H1 (cell line): ENCODE measurements at regions not wholly inside any gene's neighbourhood (a gene's known extent, or its start where the extent isn't known, plus 50 kb on each side); places are given as distances from the start of the nearest gene placed in this dataset.

Experiments used
- CTCF ChIA-PET: fragments of 300-600 bp; sonication (Branson Sonifier 250); formaldehyde crosslinking; loops from one replicate; lab custom pipeline; 2021; ENCODE audit not compliant: partially characterized antibody; lab: Charles Lee
- POLR2A ChIA-PET: fragments of 300-600 bp; sonication (Branson Sonifier 250); formaldehyde crosslinking; loops from one replicate; lab custom pipeline; 2021; ENCODE audit warnings: inconsistent platforms; ENCODE audit not compliant: partially characterized antibody; lab: Charles Lee
- DNase-seq, 2 experiments: peaks; one replicate each; pipeline versions ENCODE4 v3.0.0 to v3.0.0-alpha.2; 2010 to 2022; ENCODE audit warnings: low spot score in 2 of 2, low read depth in 1 of 2, mixed read lengths in 1 of 2
- FAIRE-seq: peaks from 2 replicates; lab custom pipeline; 2011; peaks lifted over from hg19 to GRCh38; lab: Jason Lieb, UNC
- H2AFZ ChIP-seq: 2 replicates; pipeline ENCODE4 v1.8.1; 2012; ENCODE audit warnings: low read length, inconsistent platforms
- H2AK5ac ChIP-seq: 2 replicates; pipeline ENCODE4 v1.6.1; 2013; ENCODE audit warnings: low read depth, low read length
- H2BK120ac ChIP-seq: replicated peaks from 2 replicates; pipeline ENCODE3; 2013; ENCODE audit warnings: low read depth, low read length, inconsistent platforms
- H2BK12ac ChIP-seq: 2 replicates; pipeline ENCODE4 v1.6.1; 2013; ENCODE audit warnings: low read depth, low read length
- H2BK15ac ChIP-seq: 2 replicates; pipeline ENCODE4 v1.6.1; 2013; ENCODE audit warnings: low read length
- H2BK20ac ChIP-seq: 2 replicates; pipeline ENCODE4 v1.6.1; 2013; ENCODE audit warnings: low read length
- H2BK5ac ChIP-seq: 2 replicates; pipeline ENCODE4 v1.6.1; 2013; ENCODE audit warnings: low read depth, low read length
- H3K14ac ChIP-seq: 2 replicates; pipeline ENCODE4 v1.6.1; 2013; ENCODE audit warnings: inconsistent platforms; ENCODE audit not compliant: insufficient read length
- H3K18ac ChIP-seq: 2 replicates; pipeline ENCODE4 v1.6.1; 2013; ENCODE audit warnings: low read length; ENCODE audit errors: extremely low read depth
- H3K23ac ChIP-seq: 2 replicates; pipeline ENCODE4 v1.6.1; 2013; ENCODE audit warnings: inconsistent platforms; ENCODE audit not compliant: insufficient read length
- H3K23me2 ChIP-seq: 2 replicates; pipeline ENCODE4 v1.6.1; 2013; ENCODE audit warnings: low read depth, low read length
- H3K27ac ChIP-seq: 2 replicates; pipeline ENCODE4 v1.6.1; 2011; ENCODE audit warnings: low read depth, low read length, inconsistent platforms
- H3K27me3 ChIP-seq, 4 experiments: replicated peaks in 1 of 4; 1 replicate in 1 of 4; 2 replicates in 3 of 4; pipeline versions ENCODE4 v1.6.1 to v1.8.1; 2011 to 2013; ENCODE audit warnings: low read length in 3 of 4, mild to moderate bottlenecking in 3 of 4, inconsistent platforms in 2 of 4, mixed read lengths in 2 of 4, moderate library complexity in 1 of 4; ENCODE audit not compliant: control insufficient read depth in 3 of 4, insufficient read depth in 3 of 4; ENCODE audit errors: extremely low read depth in 1 of 4
- H3K36me3 ChIP-seq, 4 experiments: 2 replicates each; pipeline versions ENCODE4 v1.6.1 to v1.8.1; 2011 to 2013; ENCODE audit warnings: mild to moderate bottlenecking in 4 of 4, low read length in 3 of 4, moderate library complexity in 2 of 4, control low read depth in 1 of 4, inconsistent platforms in 1 of 4; ENCODE audit not compliant: insufficient read depth in 4 of 4, control insufficient read depth in 2 of 4
- H3K4ac ChIP-seq: replicated peaks from 2 replicates; pipeline ENCODE3; 2013; ENCODE audit warnings: low read length, low read depth, mixed read lengths, inconsistent platforms; ENCODE audit not compliant: insufficient read length
- H3K4me1 ChIP-seq, 4 experiments: replicated peaks in 1 of 4; 1 replicate in 1 of 4; 2 replicates in 3 of 4; pipeline versions ENCODE4 v1.6.1 to v1.8.1; 2011 to 2013; ENCODE audit warnings: low read length in 3 of 4, inconsistent platforms in 2 of 4, mixed read lengths in 1 of 4; ENCODE audit not compliant: insufficient read depth in 4 of 4, control insufficient read depth in 3 of 4
- H3K4me2 ChIP-seq, 2 experiments: 2 replicates each; pipeline versions ENCODE4 v1.6.1 to v1.8.1; 2011 to 2013; ENCODE audit warnings: low read depth in 2 of 2, low read length in 2 of 2, control low read depth in 1 of 2, inconsistent platforms in 1 of 2, mild to moderate bottlenecking in 1 of 2; ENCODE audit not compliant: insufficient read depth in 1 of 2
- H3K4me3 ChIP-seq, 4 experiments: fragments of 200-600, 300-600 bp in 1 of 4; sonication (generic), shearing (Covaris generic), sonication (Bioruptor Twin) in 1 of 4; 2 replicates each; pipeline versions ENCODE4 v1.5.1 to v1.8.1; 2011 to 2016; ENCODE audit warnings: low read length in 4 of 4, low read depth in 3 of 4, control low read depth in 2 of 4, inconsistent platforms in 2 of 4, mild to moderate bottlenecking in 2 of 4, mixed read lengths in 1 of 4, moderate library complexity in 1 of 4; ENCODE audit not compliant: insufficient read depth in 2 of 4; ENCODE audit errors: extremely low read depth in 1 of 4
- H3K56ac ChIP-seq: replicated peaks from 2 replicates; pipeline ENCODE3; 2013; ENCODE audit warnings: low read depth, mild to moderate bottlenecking, mixed read lengths, low read length, inconsistent platforms; ENCODE audit not compliant: insufficient read length
- H3K79me1 ChIP-seq: 2 replicates; pipeline ENCODE4 v1.6.1; 2013; ENCODE audit warnings: low read depth, low read length, control low read depth
- H3K79me2 ChIP-seq, 2 experiments: 2 replicates each; pipeline versions ENCODE4 v1.6.1 to v1.8.1; 2012 to 2013; ENCODE audit warnings: low read length in 2 of 2, mild to moderate bottlenecking in 2 of 2, inconsistent platforms in 1 of 2; ENCODE audit not compliant: insufficient read depth in 2 of 2, control insufficient read depth in 1 of 2
- H3K9ac ChIP-seq, 4 experiments: replicated peaks in 1 of 4; 1 replicate in 1 of 4; 2 replicates in 3 of 4; pipeline versions ENCODE4 v1.6.1 to v1.8.1; 2011 to 2013; ENCODE audit warnings: low read depth in 3 of 4, low read length in 3 of 4, control low read depth in 2 of 4, mild to moderate bottlenecking in 2 of 4, moderate library complexity in 2 of 4, inconsistent platforms in 1 of 4; ENCODE audit errors: extremely low read depth in 1 of 4
- H3K9me3 ChIP-seq, 2 experiments: 2 replicates each; pipeline versions ENCODE4 v1.6.1 to v1.8.1; 2012 to 2013; ENCODE audit warnings: mild to moderate bottlenecking in 2 of 2, moderate library complexity in 2 of 2, control low read depth in 1 of 2, inconsistent platforms in 1 of 2, low read depth in 1 of 2, low read length in 1 of 2, mixed read lengths in 1 of 2; ENCODE audit not compliant: insufficient read depth in 2 of 2
- H4K20me1 ChIP-seq, 2 experiments: replicated peaks in 1 of 2; 2 replicates each; pipeline versions ENCODE3 to v1.8.1; 2011 to 2013; ENCODE audit warnings: inconsistent platforms in 2 of 2, low read length in 2 of 2, mild to moderate bottlenecking in 1 of 2; ENCODE audit not compliant: insufficient read depth in 2 of 2, control insufficient read depth in 1 of 2
- H4K5ac ChIP-seq: 2 replicates; pipeline ENCODE4 v1.6.1; 2013; ENCODE audit warnings: low read length, low read depth, mixed read lengths, inconsistent platforms; ENCODE audit not compliant: insufficient read length
- H4K8ac ChIP-seq: 2 replicates; pipeline ENCODE4 v1.8.0; 2013; ENCODE audit warnings: mild to moderate bottlenecking, moderate library complexity, low read length, inconsistent platforms; ENCODE audit not compliant: insufficient read depth; ENCODE audit errors: extremely low read depth
- H4K91ac ChIP-seq: replicated peaks from 2 replicates; pipeline ENCODE3; 2013; ENCODE audit warnings: low read length, mixed read lengths, inconsistent platforms; ENCODE audit not compliant: insufficient read length
- BCL11A ChIP-seq, 2 experiments: IDR thresholded peaks; one replicate each; pipeline ENCODE4 v1.6.1; 2011; ENCODE audit warnings: low read depth in 2 of 2, low read length in 2 of 2, mild to moderate bottlenecking in 2 of 2
- EZH2 ChIP-seq: fragments of 200-600 bp; sonication (generic); IDR thresholded peaks from 2 replicates; pipeline ENCODE4 v1.7.1; 2012; ENCODE audit warnings: low read depth, mild to moderate bottlenecking, moderate library complexity, low read length, inconsistent platforms; ENCODE audit not compliant: severe bottlenecking
- FOSL1 ChIP-seq: IDR thresholded peaks from 2 replicates; pipeline ENCODE4 v1.6.1; 2011; ENCODE audit warnings: mild to moderate bottlenecking, low read depth, low read length, moderate library complexity; ENCODE audit not compliant: insufficient read depth
- HDAC6 ChIP-seq: IDR thresholded peaks from one replicate; pipeline ENCODE4 v1.7.1; 2012; ENCODE audit warnings: low read depth, mild to moderate bottlenecking, inconsistent platforms, low read length, moderate library complexity
- KDM1A ChIP-seq: fragments of 200-600, 300-600 bp; sonication (generic); IDR thresholded peaks from 2 replicates; pipeline ENCODE4 v1.7.1; 2016; ENCODE audit warnings: mild to moderate bottlenecking, low read length, borderline replicate concordance
- KDM5A ChIP-seq: fragments of 200-600 bp; IDR thresholded peaks from 2 replicates; pipeline ENCODE4 v1.7.1; 2012; ENCODE audit warnings: mild to moderate bottlenecking, low read length, inconsistent platforms, mixed read lengths
- NRF1 ChIP-seq: IDR thresholded peaks from 2 replicates; pipeline ENCODE4 v1.6.1; 2011; ENCODE audit warnings: mild to moderate bottlenecking, low read depth, low read length, improper control_type of control experiment
- SIX5 ChIP-seq: IDR thresholded peaks from 2 replicates; pipeline ENCODE4 v1.6.1; 2011; ENCODE audit warnings: mild to moderate bottlenecking, low read depth, low read length
- SUZ12 ChIP-seq: fragments of 200-600 bp; sonication (generic); IDR thresholded peaks from 2 replicates; pipeline ENCODE4 v1.6.1; 2012; ENCODE audit warnings: mild to moderate bottlenecking, inconsistent platforms, low read length, moderate library complexity, mixed read lengths
- WGBS, 2 experiments: shearing (Covaris generic) in 1 of 2; methylation state at CpG; one replicate each; pipeline versions ENCODE4 v1.1.6 to v1.1.7; 2013 to 2015; ENCODE audit warnings: low lambda C conversion rate in 2 of 2, mixed read lengths in 2 of 2, inconsistent platforms in 1 of 2, low coverage in 1 of 2, missing lambda C conversion rate in 1 of 2; ENCODE audit not compliant: insufficient replicate concordance in 2 of 2, insufficient coverage in 1 of 2, insufficient read length in 1 of 2; ENCODE audit errors: extremely low coverage in 1 of 2, missing lambda C conversion rate in 1 of 2; 5-methylcytosine and 5-hydroxymethylcytosine counted together
- TF ChIP-seq, protein P1 (sequence below): IDR thresholded peaks from 2 replicates; pipeline ENCODE4 v1.6.1; 2011; ENCODE audit warnings: low read depth, mild to moderate bottlenecking, low read length; ENCODE audit not compliant: insufficient read depth

- Histone ChIP-seq H3K9me3 (no peaks in the 10 kb centered on the region), H4K8ac (no peak overlapping the region), H3K23ac (no peak overlapping the region), H3K18ac (no peak overlapping the region), H2AFZ (no peak overlapping the region), H3K4me3 (no peak overlapping the region), H3K36me3 (no peaks in the 10 kb centered on the region), H3K4ac (no peak overlapping the region), H3K23me2 (peaks cover 5% of the 10 kb centered on the region), H2BK12ac (no peak overlapping the region), H2BK5ac (no peak overlapping the region), H2BK15ac (no peak overlapping the region), H3K4me1 (peaks cover 5 to 15% (median 9%) of the 10 kb centered on the region in 4 experiments; a peak in 6 of 7 replicates), H3K27me3 (no peaks in the 10 kb centered on the region; a peak in 2 of 7 replicates), H3K56ac (no peak overlapping the region), H2AK5ac (no peak overlapping the region), H3K79me2 (no peaks in the 10 kb centered on the region), H3K79me1 (no peaks in the 10 kb centered on the region), H3K9ac (no peak overlapping the region), H3K14ac (no peak overlapping the region), H4K20me1 (no peaks in the 10 kb centered on the region), H3K27ac (no peak overlapping the region), H4K5ac (no peak overlapping the region), H3K4me2 (no peak overlapping the region), H2BK120ac (no peak overlapping the region), H4K91ac (no peak overlapping the region), H2BK20ac (no peak overlapping the region)
- TF ChIP-seq HDAC6: no peak
- no peak for TF ChIP-seq FOSL1
- no peak for TF ChIP-seq BCL11A (IDR thresholded peaks at IDR 0.05; ENCODE audit: low read depth in 2 of 2, low read length in 2 of 2)
- TF ChIP-seq KDM5A: no peak
- TF ChIP-seq, protein P1, sequence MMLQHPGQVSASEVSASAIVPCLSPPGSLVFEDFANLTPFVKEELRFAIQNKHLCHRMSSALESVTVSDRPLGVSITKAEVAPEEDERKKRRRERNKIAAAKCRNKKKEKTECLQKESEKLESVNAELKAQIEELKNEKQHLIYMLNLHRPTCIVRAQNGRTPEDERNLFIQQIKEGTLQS: no peak
- TF ChIP-seq KDM1A: no peak
- TF ChIP-seq NRF1: no peak
- TF ChIP-seq EZH2: no peak
- no peak for TF ChIP-seq SIX5
- TF ChIP-seq SUZ12: no peak
- 93% methylated on average over 7 of the region's 7 CpGs; no CpG with 5 or more reads in 1 of the 2 experiments for WGBS, 2 experiments
- no peak for DNase-seq
- CTCF ChIA-PET: interaction anchor here (1.0 to 1.2 kb wide), 3 partner anchors 15 to 38 kb away, joined by 3 read pairs; no protein-coding TSS in a partner anchor
- no peak for FAIRE-seq
- POLR2A ChIA-PET: interaction anchor here (1.0 kb wide), 1 partner anchor 10 kb away, joined by 4 read pairs; no protein-coding TSS in a partner anchor
These were observed 116.3 kb downstream of the TTC32 start for GRCh38 chr2:19785447-19785846.
